Fibroblast of pulmonary artery (primary cell): ENCODE measurements at regions not wholly inside any gene's neighbourhood (a gene's known extent, or its start where the extent isn't known, plus 50 kb on each side); places are given as distances from the start of the nearest gene placed in this dataset.
"Not testable (repeated sequence)": the region's sequence is repeated elsewhere in the genome, so short reads cannot be mapped to it uniquely, and the experiment has no call there.

Source experiments
- DNase-seq: peaks from one replicate; pipeline ENCODE4 v3.0.0-alpha.2; 2010; ENCODE audit warnings: low read depth
- H3K4me3 ChIP-seq: replicated peaks from 2 replicates; pipeline ENCODE4 v1.5.1; 2011; ENCODE audit warnings: low read depth, mild to moderate bottlenecking, control low read depth, low read length, moderate library complexity

DNA sequence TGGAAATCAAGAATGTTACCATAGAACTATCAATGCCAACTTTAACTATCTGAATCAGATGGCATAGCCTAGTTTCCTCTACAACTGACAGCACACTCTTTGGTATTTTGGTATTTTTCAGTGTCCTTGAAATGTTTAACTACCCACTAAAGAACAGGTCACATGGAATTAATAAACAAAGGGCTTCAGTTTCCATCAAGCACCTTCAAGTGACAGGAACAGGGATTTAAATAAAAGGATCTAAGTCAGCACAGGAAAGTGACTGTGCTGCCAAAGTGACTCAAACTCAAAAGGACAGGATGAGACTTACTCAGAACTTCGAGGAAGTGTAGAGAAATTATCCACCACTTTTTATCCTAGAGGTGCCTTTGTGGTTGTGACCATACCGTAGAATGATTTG lies 117.7 kb downstream of the FAM72C start:
- not testable (repeated sequence) for DNase-seq, H3K4me3 ChIP-seq

DNA sequence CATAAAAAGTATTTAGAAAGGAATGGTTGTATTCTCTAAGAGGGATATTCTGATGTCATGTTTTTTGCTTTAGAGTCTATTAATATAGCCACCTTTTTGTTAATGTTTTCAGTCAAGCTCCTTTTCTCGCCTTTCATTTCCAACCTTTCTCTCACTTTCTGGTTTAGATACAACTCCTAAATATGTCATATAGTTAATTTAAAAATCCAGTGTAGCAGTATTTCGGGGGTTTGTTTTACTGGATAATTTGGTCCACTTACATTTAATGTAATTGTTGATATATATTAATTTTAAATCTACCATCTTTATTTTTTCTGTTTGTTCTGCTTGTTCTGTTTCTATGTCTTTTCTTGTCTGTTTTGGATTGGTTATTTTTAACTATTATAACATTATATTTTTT lies 121.1 kb downstream of the FAM72C start:
- not testable (repeated sequence) for DNase-seq, H3K4me3 ChIP-seq

DNA sequence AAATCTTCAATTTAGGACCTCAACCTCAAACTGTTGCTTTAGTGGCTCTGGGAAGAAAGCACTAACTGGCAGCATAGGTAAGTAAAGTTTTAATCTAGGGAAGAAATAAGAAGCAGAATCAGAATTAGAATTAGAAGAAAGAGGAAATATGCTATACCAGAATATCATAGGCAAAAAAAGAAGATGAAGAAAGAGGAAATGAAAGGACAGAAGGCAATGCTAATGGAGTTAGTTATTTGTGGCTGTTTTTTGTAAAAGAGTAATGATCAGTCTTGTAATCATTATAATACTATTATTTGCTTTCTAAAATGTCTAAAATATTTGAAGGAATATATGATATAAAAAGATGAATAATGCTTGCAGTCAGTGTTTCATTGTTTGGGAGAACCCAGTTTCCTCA lies 122.9 kb downstream of the FAM72C start:
- DNase-seq, H3K4me3 ChIP-seq: not testable (repeated sequence)

DNA sequence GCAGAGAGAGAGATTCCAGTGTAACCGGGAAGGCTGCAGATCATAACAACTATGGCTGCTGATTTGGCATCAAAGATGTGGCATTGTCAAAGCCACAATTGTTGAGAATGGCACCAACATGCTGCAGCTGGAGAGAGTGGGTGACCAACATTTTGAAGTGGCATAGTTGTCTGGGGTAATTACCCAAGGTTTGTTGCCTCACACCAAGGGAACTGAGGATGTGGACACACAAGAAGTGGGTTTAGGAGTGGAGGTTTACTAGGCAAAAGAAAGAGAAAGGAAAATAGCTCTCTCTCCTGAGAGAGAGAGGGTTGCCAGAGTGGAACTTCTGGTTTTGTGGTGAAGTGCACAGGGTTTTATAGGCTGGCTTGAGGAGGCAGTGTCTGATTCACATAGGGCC lies 126.6 kb downstream of the FAM72C start:
- H3K4me3 ChIP-seq, DNase-seq: not testable (repeated sequence)

DNA sequence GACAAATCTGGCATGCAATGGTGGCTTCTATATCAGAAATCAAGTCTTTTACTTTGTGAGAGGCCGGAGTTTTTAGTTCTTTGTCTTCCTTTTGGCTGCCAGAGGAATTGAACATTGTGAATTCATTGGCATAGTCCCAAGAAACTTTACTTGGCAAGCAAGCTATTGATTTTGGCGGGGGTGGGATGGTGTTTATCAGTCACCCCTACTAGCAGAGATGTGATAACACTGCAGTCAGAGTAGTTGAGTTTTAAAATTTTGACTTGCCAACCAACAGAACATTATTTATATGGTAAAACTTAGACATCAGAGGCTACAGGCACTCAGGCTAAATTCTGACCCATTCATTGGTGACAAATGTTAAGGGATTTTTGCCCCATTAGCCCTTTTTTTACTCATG lies 129.7 kb downstream of the FAM72C start:
- not testable (repeated sequence) for H3K4me3 ChIP-seq, DNase-seq

DNA sequence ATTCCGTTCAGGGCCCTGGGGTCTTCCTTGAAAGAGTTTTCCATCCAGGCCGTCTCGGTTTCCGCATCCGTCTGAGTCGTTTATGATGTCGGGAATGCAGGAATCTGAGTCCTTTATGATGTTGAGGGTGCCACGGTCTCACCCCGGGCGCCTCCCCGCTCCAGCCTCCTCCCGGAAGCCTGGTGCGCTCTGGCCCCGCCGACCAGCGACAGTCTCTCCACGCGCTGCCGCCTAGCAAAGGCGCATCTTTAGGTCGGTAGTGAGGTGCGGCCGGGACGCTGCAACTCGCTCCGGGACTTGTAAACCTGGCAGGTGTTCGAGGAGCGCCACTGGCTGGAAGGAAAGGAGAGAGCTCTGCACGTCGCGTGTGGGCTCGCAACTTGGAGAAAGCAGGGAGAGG lies 132.6 kb downstream of the FAM72C start:
- not testable (repeated sequence) for H3K4me3 ChIP-seq, DNase-seq

DNA sequence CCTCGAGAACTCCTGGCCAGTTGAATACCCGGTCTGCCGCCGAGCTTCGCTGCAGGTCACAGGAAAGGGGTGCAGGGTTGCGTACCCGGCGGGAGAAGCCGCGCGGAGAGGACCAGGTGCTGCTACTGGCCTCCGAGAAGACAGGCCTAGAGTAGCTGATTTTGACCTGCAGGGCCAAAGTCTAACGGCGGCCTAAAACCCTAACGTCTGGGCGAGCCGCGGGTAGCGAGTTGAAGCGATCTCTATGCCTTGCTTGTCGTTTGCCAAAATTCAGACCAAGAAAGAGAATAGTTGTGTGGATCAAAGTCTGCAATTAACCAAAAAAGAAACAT lies 133.2 kb downstream of the FAM72C start:
- not testable (repeated sequence) for H3K4me3 ChIP-seq, DNase-seq

DNA sequence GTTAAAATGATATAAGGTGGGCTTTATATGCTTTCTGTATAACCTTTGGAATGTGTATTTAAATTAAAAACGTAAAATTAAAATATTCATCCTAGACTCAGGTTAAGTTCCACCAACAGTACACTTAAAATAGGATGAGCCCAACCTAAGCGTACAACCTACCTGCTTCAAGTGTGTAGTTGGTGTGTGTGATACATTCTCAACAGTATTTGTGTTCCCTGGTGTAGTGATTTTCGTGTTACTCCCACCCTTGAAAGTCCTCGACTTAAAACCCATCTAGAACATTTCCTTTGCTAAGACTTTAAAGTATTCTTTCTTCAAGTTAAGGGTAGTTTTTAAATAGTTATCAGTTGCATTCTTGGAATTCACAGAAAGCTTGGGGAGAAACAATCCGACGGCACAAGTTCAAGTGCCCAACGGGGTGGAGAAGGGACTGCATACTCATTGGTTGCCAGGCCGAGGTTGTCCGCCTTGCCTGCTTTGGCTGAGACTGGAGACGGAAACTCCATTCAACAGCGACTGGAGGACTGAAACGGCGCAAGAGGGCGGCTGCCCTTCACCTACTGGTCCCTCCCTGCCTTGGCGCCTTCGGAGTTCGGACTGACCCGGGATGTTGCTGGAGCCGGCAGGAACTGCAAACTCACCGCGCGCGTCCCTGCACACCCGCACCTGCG lies 133.7 kb downstream of the FAM72C start:
- H3K4me3 ChIP-seq, DNase-seq: not testable (repeated sequence)

DNA sequence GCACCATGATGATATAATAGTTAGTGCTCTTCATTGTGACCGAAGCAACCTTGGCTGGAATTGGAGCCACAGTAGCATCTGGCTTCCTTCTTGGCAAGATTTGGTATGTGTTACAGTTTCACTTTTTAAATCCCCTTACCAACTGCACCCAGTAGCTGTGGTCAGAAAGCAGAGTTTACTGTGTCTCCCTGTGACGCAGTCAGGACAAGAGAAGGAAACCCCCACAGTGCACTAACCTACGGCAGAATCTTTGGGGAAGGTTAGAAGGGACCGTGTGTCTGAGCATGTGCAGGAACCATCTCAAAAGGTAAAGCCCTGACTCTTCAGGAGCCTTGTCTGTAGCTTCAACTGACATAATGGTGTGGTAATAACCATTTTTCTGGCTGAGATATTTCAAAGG lies 138.4 kb downstream of the FAM72C start:
- not testable (repeated sequence) for DNase-seq

DNA sequence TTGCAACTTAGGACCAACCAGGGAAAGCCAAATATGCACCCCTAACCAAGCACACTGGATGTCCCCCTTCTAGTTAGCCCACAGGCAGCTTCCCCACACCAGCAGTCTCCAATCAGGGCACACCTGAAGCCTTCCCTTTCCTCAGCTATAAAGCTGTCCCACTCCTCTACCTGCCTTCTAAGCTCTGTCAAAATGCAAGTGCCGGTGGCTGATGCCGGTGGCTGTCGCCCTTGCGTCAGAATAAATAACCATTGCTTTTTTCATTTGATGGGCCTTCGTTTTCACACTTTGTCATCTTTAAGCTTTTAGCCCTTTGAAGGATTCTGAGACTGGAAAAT lies 139.4 kb downstream of the FAM72C start:
- not testable (repeated sequence) for DNase-seq, H3K4me3 ChIP-seq

More for the DNA sequence above, 138.4 kb downstream of the FAM72C start:
- not testable (repeated sequence) for H3K4me3 ChIP-seq

DNA sequence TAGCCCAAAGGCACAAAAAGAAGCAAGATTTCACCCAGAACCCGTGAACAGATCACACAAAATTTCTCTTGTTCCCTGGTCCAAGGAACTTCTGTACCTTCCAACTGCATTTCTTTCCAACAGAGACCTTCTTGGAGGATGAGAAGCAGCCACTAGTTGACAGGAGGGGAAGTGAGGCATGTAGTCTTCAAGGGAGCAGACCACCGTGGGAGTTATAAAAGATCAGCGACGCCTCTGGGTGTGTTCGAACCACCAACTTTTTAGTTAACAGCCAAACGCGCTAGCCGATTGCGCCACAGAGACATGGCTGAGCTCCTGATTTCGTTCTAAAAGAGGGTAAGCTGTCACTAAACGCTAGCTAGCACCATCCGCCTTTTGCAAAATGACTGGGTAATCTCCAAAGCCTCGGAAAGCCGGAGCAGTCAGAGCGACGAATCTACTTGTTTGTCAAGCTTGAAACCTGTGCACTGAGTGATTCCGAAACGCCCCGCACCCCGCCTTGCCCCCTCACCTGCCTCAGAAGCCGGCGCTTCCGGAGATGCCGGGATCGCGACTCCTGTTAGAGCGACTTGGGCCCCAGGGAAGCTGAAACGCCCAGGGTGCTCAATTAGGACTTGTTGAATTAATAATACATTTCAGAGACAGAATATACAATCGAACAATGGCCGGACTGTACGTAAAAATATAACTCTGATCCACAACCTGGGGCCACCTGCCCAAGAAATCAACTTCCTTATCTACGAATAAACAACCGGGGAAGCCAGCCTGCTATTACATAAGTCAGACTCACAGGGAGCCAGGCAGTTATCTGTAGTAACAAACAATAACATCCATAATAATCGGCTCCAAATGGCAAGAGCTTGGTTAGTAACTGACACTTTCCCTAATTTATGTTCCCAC lies 140.1 kb downstream of the FAM72C start:
- H3K4me3 ChIP-seq, DNase-seq: not testable (repeated sequence)

DNA sequence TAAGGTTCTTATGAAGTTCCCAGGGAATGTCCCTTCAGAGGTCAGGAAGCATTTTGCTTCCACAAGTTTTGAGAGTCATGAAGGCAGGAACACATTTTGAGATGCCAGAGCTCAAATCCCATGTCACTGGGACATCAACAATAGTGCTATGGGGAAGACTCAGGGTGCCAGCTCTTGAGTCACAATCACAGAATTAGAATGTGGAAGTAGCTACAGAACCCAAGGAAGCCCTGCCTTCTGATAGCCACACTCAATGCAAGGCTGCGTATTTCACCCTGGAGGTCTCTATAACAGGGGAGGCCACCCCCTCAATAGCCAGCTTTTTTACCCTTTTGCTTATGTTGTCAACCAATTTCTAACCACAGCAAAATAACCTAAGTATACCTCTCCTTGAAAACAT lies 145.6 kb downstream of the FAM72C start:
- H3K4me3 ChIP-seq, DNase-seq: not testable (repeated sequence)

DNA sequence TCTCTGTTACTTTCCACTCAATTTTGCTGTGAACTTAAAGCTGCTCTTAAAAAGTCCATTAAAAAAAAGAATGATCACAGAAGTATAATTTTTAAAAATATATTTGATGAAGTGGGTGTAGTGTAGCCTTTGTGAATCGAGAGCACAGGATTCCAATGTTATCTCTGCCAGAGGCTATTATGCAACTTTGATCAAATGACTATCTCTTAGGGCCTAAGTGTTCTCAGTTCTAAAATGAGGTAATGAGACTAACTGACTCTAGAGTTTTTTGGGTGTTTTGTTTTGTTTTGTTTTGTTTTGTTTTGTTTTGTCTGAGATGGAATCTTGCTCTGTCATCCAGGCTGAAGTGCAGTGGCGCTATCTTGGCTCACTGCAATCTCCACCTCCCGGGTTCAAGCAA lies 147.5 kb downstream of the FAM72C start:
- DNase-seq, H3K4me3 ChIP-seq: not testable (repeated sequence)

DNA sequence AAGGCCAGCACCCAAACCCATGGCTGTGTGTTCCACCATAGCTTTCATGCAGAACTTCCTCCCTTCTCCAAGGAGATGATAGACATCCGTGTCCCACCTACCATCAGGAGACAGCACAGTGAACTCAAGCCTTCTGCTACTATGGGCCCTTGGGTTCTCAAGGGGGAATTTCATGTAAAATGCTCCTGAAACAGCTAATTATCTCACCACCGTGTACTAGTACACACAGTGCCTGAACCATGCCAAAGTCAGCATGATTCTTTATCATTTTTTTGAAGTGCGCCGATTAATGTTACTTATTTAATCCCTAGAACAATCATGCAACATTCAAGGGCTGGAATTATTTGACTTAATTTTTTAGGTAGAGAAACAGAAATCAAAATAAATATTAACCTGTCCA lies 151.7 kb downstream of the FAM72C start:
- not testable (repeated sequence) for H3K4me3 ChIP-seq, DNase-seq

DNA sequence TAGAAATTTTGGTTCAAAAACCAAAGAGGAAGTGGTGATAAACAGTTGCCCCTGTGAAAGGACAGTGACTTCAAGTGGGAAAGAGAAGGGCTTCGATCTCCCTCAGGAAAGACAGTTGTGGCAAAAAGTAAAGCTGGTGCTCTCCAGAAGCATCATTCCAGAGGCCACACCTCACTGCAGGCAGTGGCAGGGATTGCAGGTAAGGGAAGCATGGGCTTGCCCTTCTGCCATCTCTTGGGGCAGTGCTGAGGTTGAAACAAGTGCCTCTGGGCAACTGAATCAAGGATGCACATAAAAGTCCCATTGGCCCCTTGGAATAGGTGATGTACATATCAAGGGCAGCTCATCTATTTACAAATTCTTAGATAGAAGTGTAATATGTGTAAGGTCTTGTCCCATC lies 155.4 kb downstream of the FAM72C start:
- DNase-seq, H3K4me3 ChIP-seq: not testable (repeated sequence)

DNA sequence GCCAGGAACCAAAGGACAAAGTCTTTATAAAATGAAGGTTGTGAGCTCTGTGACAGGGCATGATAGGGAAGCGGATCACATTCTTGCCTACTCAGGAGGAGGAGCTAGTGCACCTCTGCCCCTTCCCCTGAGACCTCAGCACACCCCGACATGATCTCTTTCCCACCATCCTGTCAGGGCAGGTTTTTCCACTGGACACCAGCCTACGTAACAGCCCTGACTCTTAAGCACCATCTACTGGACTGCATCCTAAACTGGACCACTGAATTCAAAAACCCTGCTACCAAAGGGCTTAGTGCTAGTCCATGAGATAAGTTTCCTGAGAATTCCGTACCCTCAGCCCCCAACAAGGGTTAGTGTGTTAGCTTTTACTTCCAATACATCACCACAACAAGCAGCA lies 166.4 kb downstream of the FAM72C start:
- not testable (repeated sequence) for DNase-seq, H3K4me3 ChIP-seq

DNA sequence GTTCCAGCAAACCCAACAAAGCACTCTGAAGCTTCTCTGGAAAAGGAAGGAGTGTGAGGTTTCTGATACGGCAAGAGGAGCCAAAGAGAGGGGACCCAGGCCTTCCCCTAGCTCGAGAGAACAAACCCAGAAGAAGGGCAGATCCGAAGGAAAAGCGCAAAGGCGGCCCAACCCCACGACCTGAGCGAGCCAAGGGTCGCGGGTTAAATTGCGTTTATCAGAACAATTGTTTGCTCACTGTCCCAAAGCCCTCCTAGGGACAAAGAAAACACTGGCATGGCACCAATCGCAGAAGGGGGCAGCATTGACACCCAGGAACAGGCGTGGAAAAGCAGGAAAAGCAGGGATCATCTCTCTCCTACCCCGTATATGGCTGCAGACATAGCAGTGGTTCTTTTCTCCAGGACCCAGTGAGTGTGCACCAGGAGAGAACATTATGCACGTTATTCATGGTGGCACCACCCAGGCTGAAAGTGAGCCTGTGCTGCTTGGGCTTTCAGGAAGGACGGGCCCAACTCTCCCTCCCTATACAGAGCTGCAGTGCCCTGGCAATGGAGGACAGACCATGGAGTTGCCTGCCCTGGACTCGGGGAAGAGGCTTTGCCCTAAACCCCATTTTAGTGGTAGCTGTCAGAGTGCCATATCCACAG lies 167.0 kb downstream of the FAM72C start:
- not testable (repeated sequence) for H3K4me3 ChIP-seq, DNase-seq

DNA sequence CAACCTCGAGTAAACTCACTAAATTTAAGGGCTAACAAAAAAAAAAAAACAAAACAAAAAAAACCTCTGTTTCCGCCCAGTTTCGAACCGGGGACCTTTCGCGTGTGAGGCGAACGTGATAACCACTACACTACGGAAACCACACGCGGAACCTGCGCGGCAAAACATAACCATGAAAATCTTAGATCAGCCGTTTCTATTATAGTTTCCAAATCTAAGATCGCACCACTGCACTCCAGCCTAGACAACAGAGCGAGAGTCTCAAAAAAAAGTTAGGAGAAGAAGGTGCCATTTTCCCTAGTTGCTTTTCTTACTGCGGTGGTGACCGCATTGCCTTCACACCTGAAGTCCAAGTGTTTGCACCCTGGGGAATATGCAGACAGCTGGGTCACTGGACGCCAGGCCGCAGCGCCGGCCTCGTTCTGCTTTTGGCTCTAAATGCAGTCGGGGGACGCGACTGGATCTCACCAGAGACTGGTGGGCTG lies 167.8 kb downstream of the FAM72C start:
- DNase-seq, result peak; percentile 56
- peak overlapping the region; percentile 47 for H3K4me3 ChIP-seq

DNA sequence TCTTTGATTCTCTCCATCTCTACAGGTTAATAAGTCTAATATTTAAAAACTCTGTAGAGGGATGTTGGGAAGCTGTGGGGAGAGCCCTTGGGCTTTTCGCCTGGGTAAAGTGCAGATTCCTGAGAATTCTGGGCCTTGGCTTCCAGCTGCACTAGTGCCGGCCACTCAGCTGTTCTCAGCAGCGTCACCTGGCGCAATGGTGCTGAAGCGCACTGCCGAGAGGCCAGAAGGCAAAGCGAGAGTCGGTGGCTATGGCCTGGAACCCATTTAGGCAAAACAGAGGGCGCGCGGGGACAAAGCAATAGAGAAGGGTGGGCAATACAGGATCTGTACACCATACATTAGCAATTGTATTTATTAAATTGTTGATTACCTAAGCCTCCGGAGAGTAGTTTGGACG lies 168.7 kb downstream of the FAM72C start:
- H3K4me3 ChIP-seq, DNase-seq: not testable (repeated sequence)
